ENCODE measurements at regions not wholly inside any gene's neighbourhood (a gene's known extent, or its start where the extent isn't known, plus 50 kb on each side); places are given as distances from the start of the nearest gene placed in this dataset.

- TF ChIP-seq POLR2A (IDR thresholded peaks at IDR 0.05) (no peak), CTCF (IDR thresholded peaks at IDR 0.05) (no peak)
Measured at GRCh38 chr11:44454666-44455065, 110.8 kb upstream of the CD82 start.
